HG03442 (cell line): ENCODE measurements at regions not wholly inside any gene's neighbourhood (a gene's known extent, or its start where the extent isn't known, plus 50 kb on each side); places are given as distances from the start of the nearest gene placed in this dataset.
"Not testable (repeated sequence)": the region's sequence is repeated elsewhere in the genome, so short reads cannot be mapped to it uniquely, and the experiment has no call there.

Experiments
- ATAC-seq: cut with Tn5 transposase; IDR thresholded peaks from one replicate; pipeline ENCODE4 v1.9.1; 2021; ENCODE audit warnings: mild to moderate bottlenecking, moderate library complexity; ENCODE audit not compliant: unreplicated experiment

GRCh38 chr6:134822920-134823709 lies 126.8 kb downstream of the ALDH8A1 start:
- ATAC-seq, result peak; percentile 74

- ATAC-seq, result no peak
Observed at GRCh38 chr6:134821928-134822864, 127.7 kb downstream of the ALDH8A1 start.

- no peak for ATAC-seq
Observed at GRCh38 chr6:134821397-134821796, 128.5 kb downstream of the ALDH8A1 start.

- ATAC-seq, result no peak
Observed at GRCh38 chr6:134819863-134820800, 129.8 kb downstream of the ALDH8A1 start.

GRCh38 chr6:134819236-134819635 lies 130.7 kb downstream of the ALDH8A1 start:
- ATAC-seq, result no peak

GRCh38 chr6:134817448-134817847 lies 132.5 kb downstream of the ALDH8A1 start:
- ATAC-seq, result no peak

GRCh38 chr6:134816780-134817179 lies 133.1 kb downstream of the ALDH8A1 start:
- ATAC-seq, result no peak

- no peak for ATAC-seq
Observed at GRCh38 chr6:134816300-134816699, 133.6 kb downstream of the ALDH8A1 start.

- no peak for ATAC-seq
Observed at GRCh38 chr6:134814076-134814695, 135.7 kb downstream of the ALDH8A1 start.

GRCh38 chr6:134813146-134813545 lies 136.8 kb downstream of the ALDH8A1 start:
- ATAC-seq, result no peak

GRCh38 chr6:134810402-134810801 lies 139.5 kb downstream of the ALDH8A1 start:
- ATAC-seq, result no peak

GRCh38 chr6:134809130-134809529 lies 140.8 kb downstream of the ALDH8A1 start:
- no peak for ATAC-seq

- no peak for ATAC-seq
Observed at GRCh38 chr6:134806180-134806798, 143.6 kb downstream of the ALDH8A1 start.

- no peak for ATAC-seq
Observed at GRCh38 chr6:134805168-134805567, 144.7 kb downstream of the ALDH8A1 start.

- ATAC-seq, result not testable (repeated sequence)
Observed at GRCh38 chr6:134804311-134804710, 145.6 kb downstream of the ALDH8A1 start.

- no peak for ATAC-seq
Observed at GRCh38 chr6:134802426-134803058, 147.4 kb downstream of the ALDH8A1 start.

GRCh38 chr6:134797400-134798113 lies 152.3 kb downstream of the ALDH8A1 start:
- no peak for ATAC-seq

- ATAC-seq, result no peak
Observed at GRCh38 chr6:134795691-134796090, 154.2 kb downstream of the ALDH8A1 start.

GRCh38 chr6:134795001-134795400 lies 154.9 kb downstream of the ALDH8A1 start:
- ATAC-seq, result no peak
